H1 (cell line): ENCODE measurements at regions not wholly inside any gene's neighbourhood (a gene's known extent, or its start where the extent isn't known, plus 50 kb on each side); places are given as distances from the start of the nearest gene placed in this dataset.

Source experiments
- CTCF ChIA-PET: fragments of 300-600 bp; sonication (Branson Sonifier 250); formaldehyde crosslinking; loops from one replicate; lab custom pipeline; 2021; ENCODE audit not compliant: partially characterized antibody; lab: Charles Lee
- POLR2A ChIA-PET: fragments of 300-600 bp; sonication (Branson Sonifier 250); formaldehyde crosslinking; loops from one replicate; lab custom pipeline; 2021; ENCODE audit warnings: inconsistent platforms; ENCODE audit not compliant: partially characterized antibody; lab: Charles Lee
- DNase-seq, 2 experiments: peaks; one replicate each; pipeline versions ENCODE4 v3.0.0 to v3.0.0-alpha.2; 2010 to 2022; ENCODE audit warnings: low spot score in 2 of 2, low read depth in 1 of 2, mixed read lengths in 1 of 2
- FAIRE-seq: peaks from 2 replicates; lab custom pipeline; 2011; peaks lifted over from hg19 to GRCh38; lab: Jason Lieb, UNC
- H2AFZ ChIP-seq: 2 replicates; pipeline ENCODE4 v1.8.1; 2012; ENCODE audit warnings: low read length, inconsistent platforms
- H2AK5ac ChIP-seq: 2 replicates; pipeline ENCODE4 v1.6.1; 2013; ENCODE audit warnings: low read depth, low read length
- H2BK120ac ChIP-seq: replicated peaks from 2 replicates; pipeline ENCODE3; 2013; ENCODE audit warnings: low read depth, low read length, inconsistent platforms
- H2BK12ac ChIP-seq: 2 replicates; pipeline ENCODE4 v1.6.1; 2013; ENCODE audit warnings: low read depth, low read length
- H2BK15ac ChIP-seq: 2 replicates; pipeline ENCODE4 v1.6.1; 2013; ENCODE audit warnings: low read length
- H2BK20ac ChIP-seq: 2 replicates; pipeline ENCODE4 v1.6.1; 2013; ENCODE audit warnings: low read length
- H2BK5ac ChIP-seq: 2 replicates; pipeline ENCODE4 v1.6.1; 2013; ENCODE audit warnings: low read depth, low read length
- H3K14ac ChIP-seq: 2 replicates; pipeline ENCODE4 v1.6.1; 2013; ENCODE audit warnings: inconsistent platforms; ENCODE audit not compliant: insufficient read length
- H3K18ac ChIP-seq: 2 replicates; pipeline ENCODE4 v1.6.1; 2013; ENCODE audit warnings: low read length; ENCODE audit errors: extremely low read depth
- H3K23ac ChIP-seq: 2 replicates; pipeline ENCODE4 v1.6.1; 2013; ENCODE audit warnings: inconsistent platforms; ENCODE audit not compliant: insufficient read length
- H3K23me2 ChIP-seq: 2 replicates; pipeline ENCODE4 v1.6.1; 2013; ENCODE audit warnings: low read depth, low read length
- H3K27ac ChIP-seq: 2 replicates; pipeline ENCODE4 v1.6.1; 2011; ENCODE audit warnings: low read depth, low read length, inconsistent platforms
- H3K27me3 ChIP-seq, 4 experiments: replicated peaks in 1 of 4; 1 replicate in 1 of 4; 2 replicates in 3 of 4; pipeline versions ENCODE4 v1.6.1 to v1.8.1; 2011 to 2013; ENCODE audit warnings: low read length in 3 of 4, mild to moderate bottlenecking in 3 of 4, inconsistent platforms in 2 of 4, mixed read lengths in 2 of 4, moderate library complexity in 1 of 4; ENCODE audit not compliant: control insufficient read depth in 3 of 4, insufficient read depth in 3 of 4; ENCODE audit errors: extremely low read depth in 1 of 4
- H3K36me3 ChIP-seq, 4 experiments: 2 replicates each; pipeline versions ENCODE4 v1.6.1 to v1.8.1; 2011 to 2013; ENCODE audit warnings: mild to moderate bottlenecking in 4 of 4, low read length in 3 of 4, moderate library complexity in 2 of 4, control low read depth in 1 of 4, inconsistent platforms in 1 of 4; ENCODE audit not compliant: insufficient read depth in 4 of 4, control insufficient read depth in 2 of 4
- H3K4ac ChIP-seq: replicated peaks from 2 replicates; pipeline ENCODE3; 2013; ENCODE audit warnings: low read length, low read depth, mixed read lengths, inconsistent platforms; ENCODE audit not compliant: insufficient read length
- H3K4me1 ChIP-seq, 4 experiments: replicated peaks in 1 of 4; 1 replicate in 1 of 4; 2 replicates in 3 of 4; pipeline versions ENCODE4 v1.6.1 to v1.8.1; 2011 to 2013; ENCODE audit warnings: low read length in 3 of 4, inconsistent platforms in 2 of 4, mixed read lengths in 1 of 4; ENCODE audit not compliant: insufficient read depth in 4 of 4, control insufficient read depth in 3 of 4
- H3K4me2 ChIP-seq, 2 experiments: 2 replicates each; pipeline versions ENCODE4 v1.6.1 to v1.8.1; 2011 to 2013; ENCODE audit warnings: low read depth in 2 of 2, low read length in 2 of 2, control low read depth in 1 of 2, inconsistent platforms in 1 of 2, mild to moderate bottlenecking in 1 of 2; ENCODE audit not compliant: insufficient read depth in 1 of 2
- H3K4me3 ChIP-seq, 4 experiments: fragments of 200-600, 300-600 bp in 1 of 4; sonication (generic), shearing (Covaris generic), sonication (Bioruptor Twin) in 1 of 4; 2 replicates each; pipeline versions ENCODE4 v1.5.1 to v1.8.1; 2011 to 2016; ENCODE audit warnings: low read length in 4 of 4, low read depth in 3 of 4, control low read depth in 2 of 4, inconsistent platforms in 2 of 4, mild to moderate bottlenecking in 2 of 4, mixed read lengths in 1 of 4, moderate library complexity in 1 of 4; ENCODE audit not compliant: insufficient read depth in 2 of 4; ENCODE audit errors: extremely low read depth in 1 of 4
- H3K56ac ChIP-seq: replicated peaks from 2 replicates; pipeline ENCODE3; 2013; ENCODE audit warnings: low read depth, mild to moderate bottlenecking, mixed read lengths, low read length, inconsistent platforms; ENCODE audit not compliant: insufficient read length
- H3K79me1 ChIP-seq: 2 replicates; pipeline ENCODE4 v1.6.1; 2013; ENCODE audit warnings: low read depth, low read length, control low read depth
- H3K79me2 ChIP-seq, 2 experiments: 2 replicates each; pipeline versions ENCODE4 v1.6.1 to v1.8.1; 2012 to 2013; ENCODE audit warnings: low read length in 2 of 2, mild to moderate bottlenecking in 2 of 2, inconsistent platforms in 1 of 2; ENCODE audit not compliant: insufficient read depth in 2 of 2, control insufficient read depth in 1 of 2
- H3K9ac ChIP-seq, 4 experiments: replicated peaks in 1 of 4; 1 replicate in 1 of 4; 2 replicates in 3 of 4; pipeline versions ENCODE4 v1.6.1 to v1.8.1; 2011 to 2013; ENCODE audit warnings: low read depth in 3 of 4, low read length in 3 of 4, control low read depth in 2 of 4, mild to moderate bottlenecking in 2 of 4, moderate library complexity in 2 of 4, inconsistent platforms in 1 of 4; ENCODE audit errors: extremely low read depth in 1 of 4
- H3K9me3 ChIP-seq, 2 experiments: 2 replicates each; pipeline versions ENCODE4 v1.6.1 to v1.8.1; 2012 to 2013; ENCODE audit warnings: mild to moderate bottlenecking in 2 of 2, moderate library complexity in 2 of 2, control low read depth in 1 of 2, inconsistent platforms in 1 of 2, low read depth in 1 of 2, low read length in 1 of 2, mixed read lengths in 1 of 2; ENCODE audit not compliant: insufficient read depth in 2 of 2
- H4K20me1 ChIP-seq, 2 experiments: replicated peaks in 1 of 2; 2 replicates each; pipeline versions ENCODE3 to v1.8.1; 2011 to 2013; ENCODE audit warnings: inconsistent platforms in 2 of 2, low read length in 2 of 2, mild to moderate bottlenecking in 1 of 2; ENCODE audit not compliant: insufficient read depth in 2 of 2, control insufficient read depth in 1 of 2
- H4K5ac ChIP-seq: 2 replicates; pipeline ENCODE4 v1.6.1; 2013; ENCODE audit warnings: low read length, low read depth, mixed read lengths, inconsistent platforms; ENCODE audit not compliant: insufficient read length
- H4K8ac ChIP-seq: 2 replicates; pipeline ENCODE4 v1.8.0; 2013; ENCODE audit warnings: mild to moderate bottlenecking, moderate library complexity, low read length, inconsistent platforms; ENCODE audit not compliant: insufficient read depth; ENCODE audit errors: extremely low read depth
- H4K91ac ChIP-seq: replicated peaks from 2 replicates; pipeline ENCODE3; 2013; ENCODE audit warnings: low read length, mixed read lengths, inconsistent platforms; ENCODE audit not compliant: insufficient read length
- BCL11A ChIP-seq, 2 experiments: IDR thresholded peaks; one replicate each; pipeline ENCODE4 v1.6.1; 2011; ENCODE audit warnings: low read depth in 2 of 2, low read length in 2 of 2, mild to moderate bottlenecking in 2 of 2
- CBX8 ChIP-seq: fragments of 300-800, 300-1000 bp; sonication (generic); IDR thresholded peaks from 2 replicates; pipeline ENCODE4 v1.7.1; 2016; ENCODE audit warnings: low read depth, low read length, borderline replicate concordance
- WGBS, 2 experiments: shearing (Covaris generic) in 1 of 2; methylation state at CpG; one replicate each; pipeline versions ENCODE4 v1.1.6 to v1.1.7; 2013 to 2015; ENCODE audit warnings: low lambda C conversion rate in 2 of 2, mixed read lengths in 2 of 2, inconsistent platforms in 1 of 2, low coverage in 1 of 2, missing lambda C conversion rate in 1 of 2; ENCODE audit not compliant: insufficient replicate concordance in 2 of 2, insufficient coverage in 1 of 2, insufficient read length in 1 of 2; ENCODE audit errors: extremely low coverage in 1 of 2, missing lambda C conversion rate in 1 of 2; 5-methylcytosine and 5-hydroxymethylcytosine counted together

GRCh38 chr2:153230977-153231376 lies 247.6 kb downstream of the RPRM start:
- no peak for FAIRE-seq
- ChIA-PET POLR2A (no interaction called here), CTCF (interaction anchor here (1.0 kb wide), 1 partner anchor 9 kb away, joined by 3 read pairs; no protein-coding TSS in a partner anchor)
- H3K23me2 ChIP-seq: no peaks in the 10 kb centered on the region
- WGBS, 2 experiments: 82% methylated on average over 5 of the region's 5 CpGs; no CpG with 5 or more reads in 1 of the 2 experiments
- H3K18ac ChIP-seq: no peak overlapping the region
- H3K14ac ChIP-seq: no peak overlapping the region
- H3K79me1 ChIP-seq: no peaks in the 10 kb centered on the region
- H3K27ac ChIP-seq: no peak overlapping the region
- no peak overlapping the region for H3K4ac ChIP-seq
- no peak for DNase-seq
- H3K4me1 ChIP-seq: no peaks in the 10 kb centered on the region
- H2AFZ ChIP-seq: no peak overlapping the region
- no peaks in the 10 kb centered on the region for H4K20me1 ChIP-seq
- no peak overlapping the region for H3K4me3 ChIP-seq
- H3K23ac ChIP-seq: no peak overlapping the region
- H4K8ac ChIP-seq: no peak overlapping the region
- no peaks in the 10 kb centered on the region for H3K36me3 ChIP-seq
- no peak overlapping the region for H2BK5ac ChIP-seq
- no peak overlapping the region for H3K56ac ChIP-seq
- H3K9ac ChIP-seq: no peak overlapping the region
- no peak overlapping the region for H2BK120ac ChIP-seq
- no peak overlapping the region for H2AK5ac ChIP-seq
- no peak overlapping the region for H2BK15ac ChIP-seq
- H4K5ac ChIP-seq: no peak overlapping the region
- no peaks in the 10 kb centered on the region for H3K27me3 ChIP-seq
- no peak overlapping the region for H4K91ac ChIP-seq
- 0 out of 4 replicates have a peak, but pooled peaks cover 0 to under 1% of the 10 kb centered on the region in 2 experiments for H3K9me3 ChIP-seq
- no peak overlapping the region for H2BK12ac ChIP-seq
- no peaks in the 10 kb centered on the region for H3K79me2 ChIP-seq
- no peak overlapping the region for H2BK20ac ChIP-seq
- no peak overlapping the region for H3K4me2 ChIP-seq
- TF ChIP-seq CBX8 (no peak), BCL11A (IDR thresholded peaks at IDR 0.05; ENCODE audit: low read depth in 2 of 2, low read length in 2 of 2) (no peak)
